IMR-90 (cell line): ENCODE measurements at regions not wholly inside any gene's neighbourhood (a gene's known extent, or its start where the extent isn't known, plus 50 kb on each side); places are given as distances from the start of the nearest gene placed in this dataset.

Source experiments
- CEBPB ChIP-seq: IDR thresholded peaks from 2 replicates; pipeline ENCODE4 v1.6.1; 2012; ENCODE audit warnings: low read depth, low read length, improper control_type of control experiment
- POLR2A ChIP-seq: IDR thresholded peaks from 2 replicates; pipeline ENCODE4 v1.6.1; 2012; ENCODE audit warnings: mild to moderate bottlenecking, low read depth, low read length
- TF ChIP-seq, protein P1 (sequence below): conservative IDR thresholded peaks from 2 replicates; pipeline ENCODE4 v1.5.1; 2012; ENCODE audit warnings: mild to moderate bottlenecking, low read depth, low read length, improper control_type of control experiment

DNA sequence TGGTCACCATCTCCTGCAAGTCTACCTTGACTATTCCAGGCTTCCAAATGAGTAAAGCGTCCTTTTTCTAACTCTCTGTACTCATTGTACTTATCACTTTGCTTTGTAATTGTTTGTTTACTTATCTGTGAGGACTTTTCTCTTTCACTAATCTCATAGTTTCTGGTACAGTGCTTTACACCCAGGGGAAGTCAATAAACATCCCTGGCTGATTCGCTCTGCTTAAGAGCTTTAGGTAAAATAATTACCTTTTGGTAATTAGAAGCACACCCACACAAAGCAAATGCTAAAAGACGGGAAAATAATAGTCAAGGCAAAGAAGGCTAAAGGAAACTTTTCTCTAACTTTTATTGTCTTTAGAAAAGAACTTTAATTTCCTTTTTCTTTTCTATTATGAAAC lies 466.9 kb upstream of the ROBO1 start:
- no peak for TF ChIP-seq POLR2A
- TF ChIP-seq, protein P1, sequence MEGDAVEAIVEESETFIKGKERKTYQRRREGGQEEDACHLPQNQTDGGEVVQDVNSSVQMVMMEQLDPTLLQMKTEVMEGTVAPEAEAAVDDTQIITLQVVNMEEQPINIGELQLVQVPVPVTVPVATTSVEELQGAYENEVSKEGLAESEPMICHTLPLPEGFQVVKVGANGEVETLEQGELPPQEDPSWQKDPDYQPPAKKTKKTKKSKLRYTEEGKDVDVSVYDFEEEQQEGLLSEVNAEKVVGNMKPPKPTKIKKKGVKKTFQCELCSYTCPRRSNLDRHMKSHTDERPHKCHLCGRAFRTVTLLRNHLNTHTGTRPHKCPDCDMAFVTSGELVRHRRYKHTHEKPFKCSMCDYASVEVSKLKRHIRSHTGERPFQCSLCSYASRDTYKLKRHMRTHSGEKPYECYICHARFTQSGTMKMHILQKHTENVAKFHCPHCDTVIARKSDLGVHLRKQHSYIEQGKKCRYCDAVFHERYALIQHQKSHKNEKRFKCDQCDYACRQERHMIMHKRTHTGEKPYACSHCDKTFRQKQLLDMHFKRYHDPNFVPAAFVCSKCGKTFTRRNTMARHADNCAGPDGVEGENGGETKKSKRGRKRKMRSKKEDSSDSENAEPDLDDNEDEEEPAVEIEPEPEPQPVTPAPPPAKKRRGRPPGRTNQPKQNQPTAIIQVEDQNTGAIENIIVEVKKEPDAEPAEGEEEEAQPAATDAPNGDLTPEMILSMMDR, result no peak
- TF ChIP-seq CEBPB, result no peak
